ENCODE measurements at regions not wholly inside any gene's neighbourhood (a gene's known extent, or its start where the extent isn't known, plus 50 kb on each side); places are given as distances from the start of the nearest gene placed in this dataset.

GRCh38 chr11:135046556-135046955 is 634.5 kb upstream of the B3GAT1 start:
- Histone ChIP-seq H3K9ac (replicated peaks in 1 of 4; ENCODE audit: extremely low read depth in 1 of 4, low read depth in 3 of 4, low read length in 3 of 4) (no peak overlapping the region), H3K56ac (replicated peaks; ENCODE audit: insufficient read length, low read depth, low read length) (no peak overlapping the region), H2AK5ac (ENCODE audit: low read depth, low read length) (no peak overlapping the region), H3K79me2 (ENCODE audit: control insufficient read depth in 1 of 2, insufficient read depth in 2 of 2, low read length in 2 of 2) (no peaks in the 10 kb centered on the region), H3K36me3 (ENCODE audit: control insufficient read depth in 2 of 4, insufficient read depth in 4 of 4, low read length in 3 of 4) (no peaks in the 10 kb centered on the region), H2BK20ac (ENCODE audit: low read length) (no peak overlapping the region), H4K20me1 (replicated peaks in 1 of 2; ENCODE audit: control insufficient read depth in 1 of 2, insufficient read depth in 2 of 2, low read length in 2 of 2) (no peaks in the 10 kb centered on the region), H3K27ac (ENCODE audit: low read depth, low read length) (no peak overlapping the region), H2BK15ac (ENCODE audit: low read length) (no peak overlapping the region), H2BK12ac (ENCODE audit: low read depth, low read length) (no peak overlapping the region), H4K5ac (ENCODE audit: insufficient read length, low read depth, low read length) (no peak overlapping the region), H3K4ac (replicated peaks; ENCODE audit: insufficient read length, low read depth, low read length) (no peak overlapping the region), H3K14ac (ENCODE audit: insufficient read length) (no peak overlapping the region), H3K9me3 (ENCODE audit: insufficient read depth in 2 of 2, low read depth in 1 of 2, low read length in 1 of 2) (no peaks in the 10 kb centered on the region), H3K79me1 (ENCODE audit: low read depth, low read length) (no peaks in the 10 kb centered on the region), H4K91ac (replicated peaks; ENCODE audit: insufficient read length, low read length) (no peak overlapping the region), H3K27me3 (replicated peaks in 1 of 4; ENCODE audit: control insufficient read depth in 3 of 4, extremely low read depth in 1 of 4, insufficient read depth in 3 of 4, low read length in 3 of 4) (no peaks in the 10 kb centered on the region; a peak in 1 of 7 replicates), H2BK5ac (ENCODE audit: low read depth, low read length) (no peak overlapping the region), H3K4me3 (ENCODE audit: extremely low read depth in 1 of 4, insufficient read depth in 2 of 4, low read depth in 3 of 4, low read length in 4 of 4) (no peak overlapping the region), H3K18ac (ENCODE audit: extremely low read depth, low read length) (no peak overlapping the region; the same call in 1 of the 2 replicates), H2BK120ac (replicated peaks; ENCODE audit: low read depth, low read length) (no peak overlapping the region), H3K23me2 (ENCODE audit: low read depth, low read length) (no peaks in the 10 kb centered on the region), H4K8ac (ENCODE audit: extremely low read depth, insufficient read depth, low read length) (no peak overlapping the region), H2AFZ (ENCODE audit: low read length) (no peak overlapping the region), H3K4me2 (ENCODE audit: insufficient read depth in 1 of 2, low read depth in 2 of 2, low read length in 2 of 2) (no peak overlapping the region), H3K4me1 (replicated peaks in 1 of 4; ENCODE audit: control insufficient read depth in 3 of 4, insufficient read depth in 4 of 4, low read length in 3 of 4) (peaks cover 0 to 3% (median 0%) of the 10 kb centered on the region in 4 experiments; a peak in 1 of 7 replicates), H3K23ac (ENCODE audit: insufficient read length) (no peak overlapping the region)
- 74% methylated on average over 5 of the region's 8 CpGs; no CpG with 5 or more reads in 1 of the 2 experiments for WGBS, 2 experiments (ENCODE audit: extremely low coverage in 1 of 2, insufficient coverage in 1 of 2, insufficient read length in 1 of 2, insufficient replicate concordance in 2 of 2, low coverage in 1 of 2, low lambda C conversion rate in 2 of 2, missing lambda C conversion rate in 1 of 2)
- no peak for FAIRE-seq
- ChIA-PET CTCF (ENCODE audit: partially characterized antibody) (interaction anchor here (0.6 to 1.9 kb wide), 4 partner anchors 21 to 449 kb away, joined by 3 to 7 read pairs (median 3); no protein-coding TSS in a partner anchor), POLR2A (ENCODE audit: partially characterized antibody) (interaction anchor here (0.9 kb wide), 1 partner anchor 56 kb away, joined by 3 read pairs; no protein-coding TSS in a partner anchor)
- DNase-seq (ENCODE audit: low read depth in 1 of 2, low spot score in 2 of 2): no peak
- TF ChIP-seq POU5F1 (IDR thresholded peaks at IDR 0.05; ENCODE audit: low read depth, low read length) (no peak), PHF8 (conservative IDR thresholded peaks at IDR 0.05; ENCODE audit: low read depth, low read length) (no peak), POLR2A (IDR thresholded peaks at IDR 0.05; ENCODE audit: control extremely low read depth in 1 of 2, low read depth in 2 of 2, low read length in 2 of 2) (no peak), EZH2 (IDR thresholded peaks at IDR 0.05; ENCODE audit: low read depth, low read length, severe bottlenecking) (no peak), CBX5 (IDR thresholded peaks at IDR 0.05; ENCODE audit: low read depth, low read length) (no peak), TCF12 (IDR thresholded peaks at IDR 0.05; ENCODE audit: low read depth, low read length) (no peak), RFX5 (IDR thresholded peaks at IDR 0.05; ENCODE audit: borderline replicate concordance, low read depth, low read length) (no peak), GTF2F1 (IDR thresholded peaks at IDR 0.05; ENCODE audit: borderline replicate concordance, low read depth, low read length) (no peak), BACH1 (IDR thresholded peaks at IDR 0.05; ENCODE audit: low read length) (no peak), MAFK (IDR thresholded peaks at IDR 0.05; ENCODE audit: low read depth, low read length) (no peak), SRF (IDR thresholded peaks at IDR 0.05; ENCODE audit: low read depth, low read length) (no peak), NANOG (IDR thresholded peaks at IDR 0.05; ENCODE audit: insufficient read depth, low read depth, low read length, poor library complexity, severe bottlenecking) (no peak)
